ENCODE measurements at regions not wholly inside any gene's neighbourhood (a gene's known extent, or its start where the extent isn't known, plus 50 kb on each side); places are given as distances from the start of the nearest gene placed in this dataset.

- TF ChIP-seq, protein P1, sequence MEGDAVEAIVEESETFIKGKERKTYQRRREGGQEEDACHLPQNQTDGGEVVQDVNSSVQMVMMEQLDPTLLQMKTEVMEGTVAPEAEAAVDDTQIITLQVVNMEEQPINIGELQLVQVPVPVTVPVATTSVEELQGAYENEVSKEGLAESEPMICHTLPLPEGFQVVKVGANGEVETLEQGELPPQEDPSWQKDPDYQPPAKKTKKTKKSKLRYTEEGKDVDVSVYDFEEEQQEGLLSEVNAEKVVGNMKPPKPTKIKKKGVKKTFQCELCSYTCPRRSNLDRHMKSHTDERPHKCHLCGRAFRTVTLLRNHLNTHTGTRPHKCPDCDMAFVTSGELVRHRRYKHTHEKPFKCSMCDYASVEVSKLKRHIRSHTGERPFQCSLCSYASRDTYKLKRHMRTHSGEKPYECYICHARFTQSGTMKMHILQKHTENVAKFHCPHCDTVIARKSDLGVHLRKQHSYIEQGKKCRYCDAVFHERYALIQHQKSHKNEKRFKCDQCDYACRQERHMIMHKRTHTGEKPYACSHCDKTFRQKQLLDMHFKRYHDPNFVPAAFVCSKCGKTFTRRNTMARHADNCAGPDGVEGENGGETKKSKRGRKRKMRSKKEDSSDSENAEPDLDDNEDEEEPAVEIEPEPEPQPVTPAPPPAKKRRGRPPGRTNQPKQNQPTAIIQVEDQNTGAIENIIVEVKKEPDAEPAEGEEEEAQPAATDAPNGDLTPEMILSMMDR (IDR thresholded peaks at IDR 0.05), result no peak
- H3K36me3 ChIP-seq, result no peaks in the 10 kb centered on the region
- H3K27ac ChIP-seq, result no peak overlapping the region
- no peaks in the 10 kb centered on the region for H3K27me3 ChIP-seq (replicated peaks; ENCODE audit: insufficient read depth)
- ATAC-seq (ENCODE audit: insufficient number of reproducible peaks, low FRiP score, low read depth) (no peak), DNase-seq (ENCODE audit: low spot score) (no peak)
- no peaks in the 10 kb centered on the region for H3K9me3 ChIP-seq
- H3K4me3 ChIP-seq, result no peak overlapping the region
- peaks cover 3 to 4% of the 10 kb centered on the region in 2 donors for H3K4me1 ChIP-seq (ENCODE audit: control insufficient read depth in 1 of 2, low read depth in 2 of 2)
Measured at GRCh38 chr7:22651534-22652243, 75.3 kb upstream of the IL6 start.

DNA sequence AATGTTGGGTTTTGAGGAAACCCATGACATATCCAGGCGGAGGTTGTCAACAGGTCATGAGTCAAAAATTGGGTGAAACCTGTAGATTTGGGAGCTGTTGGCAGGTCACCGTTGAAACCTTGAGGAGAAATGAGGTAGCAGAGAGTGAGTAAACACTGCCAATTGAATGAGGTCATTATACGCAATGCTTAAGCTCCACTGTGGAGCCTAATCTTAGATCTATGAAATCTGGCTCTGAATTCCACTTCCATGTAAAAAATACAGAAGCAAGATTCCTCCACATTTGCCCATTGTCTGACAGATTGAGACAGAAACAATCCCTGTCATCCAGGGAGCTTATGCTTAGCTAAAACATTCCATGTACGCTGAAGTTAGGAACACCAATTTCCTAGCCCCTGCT lies 76.0 kb upstream of the IL6 start:
- peaks cover 3 to 4% of the 10 kb centered on the region in 2 donors for H3K4me1 ChIP-seq (ENCODE audit: control insufficient read depth in 1 of 2, low read depth in 2 of 2)
- no peak overlapping the region for H3K4me3 ChIP-seq
- TF ChIP-seq, protein P1 (IDR thresholded peaks at IDR 0.05), result no peak
- no peaks in the 10 kb centered on the region for H3K36me3 ChIP-seq
- no peak for DNase-seq (ENCODE audit: low spot score)
- no peak for ATAC-seq (ENCODE audit: insufficient number of reproducible peaks, low FRiP score, low read depth)
- H3K27me3 ChIP-seq (replicated peaks; ENCODE audit: insufficient read depth), result no peaks in the 10 kb centered on the region
- H3K9me3 ChIP-seq, result peaks cover 4% of the 10 kb centered on the region
- H3K27ac ChIP-seq, result no peak overlapping the region

GRCh38 chr7:22649686-22650085 lies 77.3 kb upstream of the IL6 start:
- TF ChIP-seq, protein P1 (IDR thresholded peaks at IDR 0.05), result no peak
- H3K27me3 ChIP-seq (replicated peaks; ENCODE audit: insufficient read depth), result no peaks in the 10 kb centered on the region
- no peak overlapping the region for H3K4me3 ChIP-seq
- H3K9me3 ChIP-seq, result peaks cover 12% of the 10 kb centered on the region
- H3K4me1 ChIP-seq (ENCODE audit: control insufficient read depth in 1 of 2, low read depth in 2 of 2), result peaks cover 3 to 4% of the 10 kb centered on the region in 2 donors
- H3K27ac ChIP-seq, result no peak overlapping the region
- DNase-seq (ENCODE audit: low spot score), result no peak
- ATAC-seq (ENCODE audit: insufficient number of reproducible peaks, low FRiP score, low read depth), result no peak
- H3K36me3 ChIP-seq, result no peaks in the 10 kb centered on the region

GRCh38 chr7:22647451-22648257 lies 79.3 kb upstream of the IL6 start:
- H3K4me1 ChIP-seq (ENCODE audit: control insufficient read depth in 1 of 2, low read depth in 2 of 2), result peaks cover 3 to 4% of the 10 kb centered on the region in 2 donors
- ATAC-seq (ENCODE audit: insufficient number of reproducible peaks, low FRiP score, low read depth) (no peak), DNase-seq (ENCODE audit: low spot score) (no peak)
- no peak overlapping the region for H3K4me3 ChIP-seq
- peaks cover 16% of the 10 kb centered on the region for H3K9me3 ChIP-seq
- H3K27me3 ChIP-seq (replicated peaks; ENCODE audit: insufficient read depth), result no peaks in the 10 kb centered on the region
- H3K36me3 ChIP-seq, result no peaks in the 10 kb centered on the region
- H3K27ac ChIP-seq, result no peak overlapping the region
- TF ChIP-seq, protein P1 (IDR thresholded peaks at IDR 0.05), result no peak

GRCh38 chr7:22645418-22646181 lies 81.4 kb upstream of the IL6 start:
- no peak overlapping the region for H3K4me3 ChIP-seq
- no peaks in the 10 kb centered on the region for H3K4me1 ChIP-seq (ENCODE audit: control insufficient read depth in 1 of 2, low read depth in 2 of 2)
- H3K27me3 ChIP-seq (replicated peaks; ENCODE audit: insufficient read depth), result no peaks in the 10 kb centered on the region
- TF ChIP-seq, protein P1 (IDR thresholded peaks at IDR 0.05), result no peak
- peaks cover 16% of the 10 kb centered on the region for H3K9me3 ChIP-seq
- H3K36me3 ChIP-seq, result no peaks in the 10 kb centered on the region
- DNase-seq (ENCODE audit: low spot score) (no peak), ATAC-seq (ENCODE audit: insufficient number of reproducible peaks, low FRiP score, low read depth) (no peak)
- no peak overlapping the region for H3K27ac ChIP-seq

All from thoracic aorta (tissue), 2 donors.